CD4-positive, alpha-beta T cell treated with Interleukin-10 for 1 hour (primary cell): ENCODE measurements at regions not wholly inside any gene's neighbourhood (a gene's known extent, or its start where the extent isn't known, plus 50 kb on each side); places are given as distances from the start of the nearest gene placed in this dataset.

Experiments used
- DNase-seq: peaks from one replicate; pipeline ENCODE4 v3.0.0-alpha.2; 2020

- no peak for DNase-seq
These were observed 2082.6 kb downstream of the MRPL39 start for GRCh38 chr21:23524685-23525084.

- no peak for DNase-seq
These were observed 2084.5 kb downstream of the MRPL39 start for GRCh38 chr21:23522751-23523150.

- DNase-seq = no peak
These were observed 2099.8 kb downstream of the MRPL39 start for GRCh38 chr21:23507501-23507900.

- DNase-seq = no peak
These were observed 2110.6 kb downstream of the MRPL39 start for GRCh38 chr21:23496729-23497128.

GRCh38 chr21:23488245-23488644 lies 2119.0 kb downstream of the MRPL39 start:
- DNase-seq = no peak

GRCh38 chr21:23480591-23481270 lies 2126.6 kb downstream of the MRPL39 start:
- DNase-seq = no peak

- no peak for DNase-seq
These were observed 2128.9 kb downstream of the MRPL39 start for GRCh38 chr21:23478381-23478780.

- no peak for DNase-seq
These were observed 2131.7 kb downstream of the MRPL39 start for GRCh38 chr21:23475281-23476219.

- no peak for DNase-seq
These were observed 2135.4 kb downstream of the MRPL39 start for GRCh38 chr21:23471877-23472276.

- DNase-seq = no peak
These were observed 2143.9 kb downstream of the MRPL39 start for GRCh38 chr21:23463365-23463764.

GRCh38 chr21:23455676-23456075 lies 2151.6 kb downstream of the MRPL39 start:
- no peak for DNase-seq

- DNase-seq = no peak
These were observed 2154.7 kb downstream of the MRPL39 start for GRCh38 chr21:23452384-23453083.

GRCh38 chr21:23445307-23445706 lies 2162.0 kb downstream of the MRPL39 start:
- DNase-seq = no peak

GRCh38 chr21:23438081-23438480 lies 2169.2 kb downstream of the MRPL39 start:
- no peak for DNase-seq

GRCh38 chr21:23402929-23403520 lies 2204.3 kb downstream of the MRPL39 start:
- no peak for DNase-seq

- DNase-seq = no peak
These were observed 2206.0 kb downstream of the MRPL39 start for GRCh38 chr21:23401278-23401677.

GRCh38 chr21:23398726-23399125 lies 2208.6 kb downstream of the MRPL39 start:
- DNase-seq = no peak

- DNase-seq = no peak
These were observed 2212.8 kb downstream of the MRPL39 start for GRCh38 chr21:23394458-23394857.

GRCh38 chr21:23384679-23385078 lies 2222.6 kb downstream of the MRPL39 start:
- DNase-seq = no peak

GRCh38 chr21:23374155-23374554 lies 2233.1 kb downstream of the MRPL39 start:
- DNase-seq = no peak

- DNase-seq = no peak
These were observed 2250.4 kb downstream of the MRPL39 start for GRCh38 chr21:23356905-23357304.

- DNase-seq = no peak
These were observed 2291.1 kb downstream of the MRPL39 start for GRCh38 chr21:23316190-23316589.

- no peak for DNase-seq
These were observed 2298.5 kb downstream of the MRPL39 start for GRCh38 chr21:23308741-23309140.
